Glomerular endothelial cell (primary cell): ENCODE measurements at regions not wholly inside any gene's neighbourhood (a gene's known extent, or its start where the extent isn't known, plus 50 kb on each side); places are given as distances from the start of the nearest gene placed in this dataset.

Experiments used
- DNase-seq: peaks from one replicate; pipeline ENCODE4 v3.0.0-alpha.2; 2011; ENCODE audit warnings: low read depth, low spot score; ENCODE audit errors: extremely low read depth

DNA sequence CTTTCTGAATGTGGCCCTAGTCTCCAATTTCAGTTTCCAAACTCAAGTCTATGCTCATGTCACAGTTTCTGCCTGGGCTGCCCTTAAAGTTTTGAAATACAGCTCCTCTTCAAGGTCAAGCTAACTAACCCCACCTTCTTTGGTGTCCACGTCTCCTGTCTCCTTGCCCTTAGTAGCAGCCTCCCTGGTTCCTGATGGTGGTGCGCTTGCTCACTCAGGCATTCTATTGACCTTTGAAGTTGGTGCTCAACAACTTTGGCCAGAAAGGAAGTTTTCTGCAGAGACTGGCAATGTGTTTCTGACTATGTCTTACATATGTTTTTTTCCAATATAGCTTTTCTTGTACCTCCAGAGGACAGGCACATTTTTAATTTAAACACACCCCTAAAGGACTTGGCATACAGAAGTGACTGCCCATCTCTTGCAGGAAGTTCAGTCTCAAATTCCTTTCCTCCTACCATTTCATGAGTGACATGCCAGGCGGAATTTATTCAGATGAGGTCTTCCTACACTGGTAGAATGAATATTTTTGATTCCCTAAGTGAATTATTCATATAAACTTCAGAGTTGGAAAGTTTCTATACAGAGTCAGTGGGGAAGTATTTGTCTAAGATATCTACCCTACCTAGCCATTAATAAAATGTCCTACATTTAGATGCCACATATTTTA is 364.3 kb upstream of the USP24 start:
- DNase-seq = no peak

- no peak for DNase-seq
Observed at GRCh38 chr1:55578646-55579045, 363.5 kb upstream of the USP24 start.

GRCh38 chr1:55575571-55576279 is 360.6 kb upstream of the USP24 start:
- DNase-seq = no peak

DNA sequence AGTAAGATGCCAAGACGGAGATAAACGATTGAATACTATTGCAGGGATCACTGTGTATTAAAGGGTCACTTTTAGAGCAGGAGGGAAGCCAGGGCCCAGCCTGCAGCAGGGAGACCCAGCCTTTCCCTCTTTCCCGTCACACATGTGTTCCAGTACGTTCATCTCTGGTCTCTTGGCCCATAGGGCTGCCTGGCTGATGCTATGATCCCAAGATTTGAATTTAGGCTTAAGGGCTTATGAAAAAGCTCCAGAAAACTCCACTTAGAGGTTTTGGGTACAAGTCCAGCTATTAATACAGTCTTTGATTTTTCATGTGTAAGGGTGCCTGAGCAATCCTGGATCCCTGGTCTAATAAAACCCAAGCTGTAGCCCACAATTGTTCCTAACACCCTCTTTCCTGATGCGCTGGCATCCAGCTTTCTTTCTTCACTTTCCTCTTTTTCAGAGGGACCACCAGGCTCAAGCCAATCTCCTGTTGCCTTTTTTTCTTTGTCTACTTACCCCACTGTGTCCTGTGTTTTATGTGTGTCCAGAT is 359.6 kb upstream of the USP24 start:
- DNase-seq = no peak

- no peak for DNase-seq
Observed at GRCh38 chr1:55572878-55573734, 357.9 kb upstream of the USP24 start.

GRCh38 chr1:55571767-55572166 is 356.6 kb upstream of the USP24 start:
- DNase-seq = no peak

GRCh38 chr1:55569417-55569816 is 354.3 kb upstream of the USP24 start:
- DNase-seq = no peak

DNA sequence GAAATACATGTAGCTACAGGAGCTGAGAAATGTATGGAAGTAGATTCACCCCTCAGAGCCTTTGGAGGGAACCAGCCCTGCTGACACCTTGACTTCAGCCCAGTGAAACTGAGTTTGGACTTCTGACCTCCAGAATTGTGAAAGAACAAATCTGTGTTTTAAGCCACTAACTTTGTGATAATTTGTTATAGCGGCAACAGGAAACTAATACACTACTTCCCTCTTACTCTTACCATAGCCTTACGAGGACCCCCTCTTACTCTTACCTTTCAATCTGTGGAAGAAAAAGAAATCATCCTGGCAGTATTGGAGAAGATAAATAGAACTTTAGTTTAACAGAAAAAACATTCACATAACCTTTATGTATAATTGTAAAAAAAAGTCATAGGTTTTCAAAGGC is 353.6 kb upstream of the USP24 start:
- DNase-seq = no peak

- DNase-seq = no peak
Observed at GRCh38 chr1:55560266-55560665, 345.1 kb upstream of the USP24 start.

DNA sequence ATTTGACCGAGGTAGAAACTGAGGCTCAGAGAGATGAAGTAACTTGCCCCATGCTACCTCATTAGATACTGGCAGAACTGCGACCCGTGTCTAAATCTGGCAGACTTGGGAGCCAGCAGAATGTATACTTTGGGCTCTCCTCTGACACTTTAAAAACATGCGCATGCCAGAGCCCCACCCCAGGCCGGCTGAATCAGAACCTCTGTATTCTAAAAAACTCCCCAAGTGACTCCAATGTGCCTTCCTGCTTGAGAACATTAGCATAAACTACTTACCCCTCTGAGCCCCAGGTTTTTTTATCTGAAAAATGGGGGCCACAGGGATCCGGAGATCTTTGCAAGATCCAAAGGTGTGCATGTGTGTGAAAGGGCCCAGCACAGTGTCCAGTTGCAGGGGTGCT is 344.7 kb upstream of the USP24 start:
- no peak for DNase-seq

DNA sequence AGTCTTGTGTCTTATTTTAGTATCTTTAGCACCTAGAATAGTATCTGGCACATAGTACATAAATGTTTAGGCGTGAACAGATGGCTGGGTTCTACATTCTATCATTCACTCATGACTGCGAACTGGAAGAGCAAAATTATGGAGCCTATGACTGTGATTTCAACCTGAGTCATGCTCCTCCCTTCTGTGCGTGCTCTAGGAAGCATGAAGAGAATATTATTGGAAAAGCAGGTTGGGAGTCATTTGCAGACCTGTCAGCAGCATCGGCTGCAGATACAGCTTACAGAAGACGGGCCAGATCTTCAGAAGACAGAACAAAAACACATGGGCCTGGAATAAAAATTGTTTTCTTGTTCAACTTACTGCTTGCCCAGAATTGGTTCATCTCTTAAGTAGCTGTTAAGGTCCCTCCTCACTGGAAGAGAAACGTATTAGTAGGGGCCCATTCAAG is 344.0 kb upstream of the USP24 start:
- no peak for DNase-seq

GRCh38 chr1:55558515-55558914 is 343.4 kb upstream of the USP24 start:
- DNase-seq = no peak

GRCh38 chr1:55555956-55556725 is 341.0 kb upstream of the USP24 start:
- no peak for DNase-seq

- DNase-seq = no peak
Observed at GRCh38 chr1:55554611-55555010, 339.4 kb upstream of the USP24 start.

GRCh38 chr1:55552636-55553035 is 337.5 kb upstream of the USP24 start:
- no peak for DNase-seq

GRCh38 chr1:55547405-55547804 is 332.2 kb upstream of the USP24 start:
- DNase-seq = no peak

GRCh38 chr1:55546553-55546952 is 331.4 kb upstream of the USP24 start:
- no peak for DNase-seq

- no peak for DNase-seq
Observed at GRCh38 chr1:55544826-55545225, 329.7 kb upstream of the USP24 start.

- DNase-seq = no peak
Observed at GRCh38 chr1:55542901-55543504, 327.8 kb upstream of the USP24 start.

GRCh38 chr1:55541296-55541695 is 326.1 kb upstream of the USP24 start:
- DNase-seq = no peak
